GM18505 (cell line): ENCODE measurements at regions not wholly inside any gene's neighbourhood (a gene's known extent, or its start where the extent isn't known, plus 50 kb on each side); places are given as distances from the start of the nearest gene placed in this dataset.

Experiments used
- ATAC-seq: cut with Tn5 transposase; IDR thresholded peaks from one replicate; pipeline ENCODE4 v1.9.1; 2021; ENCODE audit not compliant: unreplicated experiment
- POLR2A ChIP-seq: IDR thresholded peaks from 4 replicates; pipeline ENCODE4 v1.6.1; 2011; ENCODE audit warnings: borderline replicate concordance; ENCODE audit not compliant: insufficient read depth, insufficient read length; ENCODE audit errors: extremely low read depth

GRCh38 chr5:2303431-2304100, 420.8 kb upstream of the IRX4 start:
- no peak for TF ChIP-seq POLR2A
- ATAC-seq = no peak

- no peak for TF ChIP-seq POLR2A
- ATAC-seq = no peak
Observed at GRCh38 chr5:2302169-2302568, 419.4 kb upstream of the IRX4 start.

GRCh38 chr5:2300861-2301574, 418.3 kb upstream of the IRX4 start:
- no peak for ATAC-seq
- no peak for TF ChIP-seq POLR2A

GRCh38 chr5:2300421-2300820, 417.7 kb upstream of the IRX4 start:
- TF ChIP-seq POLR2A = no peak
- no peak for ATAC-seq

GRCh38 chr5:2299388-2300220, 416.9 kb upstream of the IRX4 start:
- no peak for TF ChIP-seq POLR2A
- ATAC-seq = no peak

- TF ChIP-seq POLR2A = no peak
- no peak for ATAC-seq
Observed at GRCh38 chr5:2298781-2299180, 416.1 kb upstream of the IRX4 start.

- TF ChIP-seq POLR2A = no peak
- no peak for ATAC-seq
Observed at GRCh38 chr5:2297991-2298390, 415.3 kb upstream of the IRX4 start.

GRCh38 chr5:2295476-2295875, 412.8 kb upstream of the IRX4 start:
- ATAC-seq = no peak
- no peak for TF ChIP-seq POLR2A

GRCh38 chr5:2293906-2294305, 411.2 kb upstream of the IRX4 start:
- TF ChIP-seq POLR2A = no peak
- no peak for ATAC-seq

GRCh38 chr5:2291146-2291840, 408.6 kb upstream of the IRX4 start:
- no peak for TF ChIP-seq POLR2A
- no peak for ATAC-seq

- no peak for TF ChIP-seq POLR2A
- ATAC-seq = no peak
Observed at GRCh38 chr5:2289380-2289779, 406.7 kb upstream of the IRX4 start.

- TF ChIP-seq POLR2A = no peak
- ATAC-seq = no peak
Observed at GRCh38 chr5:2288968-2289367, 406.2 kb upstream of the IRX4 start.

GRCh38 chr5:2288466-2288865, 405.7 kb upstream of the IRX4 start:
- no peak for TF ChIP-seq POLR2A
- no peak for ATAC-seq
